ENCODE measurements at regions not wholly inside any gene's neighbourhood (a gene's known extent, or its start where the extent isn't known, plus 50 kb on each side); places are given as distances from the start of the nearest gene placed in this dataset.

GRCh38 chr7:114264023-114264422, 150.6 kb upstream of the FOXP2 start:
- TF ChIP-seq CTCF (IDR thresholded peaks at IDR 0.05; ENCODE audit: low read depth, low read length) (no peak), POLR2A (IDR thresholded peaks at IDR 0.05; ENCODE audit: extremely low read depth, insufficient read length) (no peak), MYC (IDR thresholded peaks at IDR 0.05; ENCODE audit: low read depth, low read length) (no peak)

Data from NB4 (cell line).